ENCODE measurements at regions not wholly inside any gene's neighbourhood (a gene's known extent, or its start where the extent isn't known, plus 50 kb on each side); places are given as distances from the start of the nearest gene placed in this dataset.
"Not testable (repeated sequence)": the region's sequence is repeated elsewhere in the genome, so short reads cannot be mapped to it uniquely, and the experiment has no call there.

DNA sequence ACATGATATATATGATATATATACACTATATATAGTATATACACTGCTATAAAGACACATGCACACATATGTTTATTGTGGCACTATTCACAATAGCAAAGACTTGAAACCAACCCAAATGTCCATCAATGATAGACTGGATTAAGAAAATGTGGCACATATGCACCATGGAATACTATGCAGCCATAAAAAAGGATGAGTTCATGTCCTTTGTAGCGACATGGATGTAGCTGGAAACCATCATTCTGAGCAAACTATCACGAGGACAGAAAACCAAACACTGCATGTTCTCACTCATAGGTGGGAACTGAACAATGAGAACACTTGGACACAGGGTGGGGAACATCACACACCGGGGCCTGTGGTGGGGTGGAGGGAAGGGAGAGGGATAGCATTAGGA is 190.3 kb upstream of the BET1 start:
- not testable (repeated sequence) for H3K36me3 Mint-ChIP-seq (ENCODE audit: low read depth); H4K20me1 ChIP-seq (replicated peaks; ENCODE audit: insufficient read depth); H3K4me3 Mint-ChIP-seq; H3K27me3 Mint-ChIP-seq (ENCODE audit: insufficient read depth, low read depth, poor library complexity); H3K27me3 ChIP-seq (ENCODE audit: insufficient read depth); H3K79me2 ChIP-seq (replicated peaks; ENCODE audit: insufficient read depth); H2AFZ ChIP-seq; H3K9me2 ChIP-seq (ENCODE audit: insufficient read depth); ATAC-seq; H3K9me3 Mint-ChIP-seq; H3K4me3 ChIP-seq; H3F3A ChIP-seq (replicated peaks; ENCODE audit: low read depth); H3K27ac Mint-ChIP-seq; H3K4me1 ChIP-seq (ENCODE audit: insufficient read depth); H3K36me3 ChIP-seq (ENCODE audit: insufficient read depth); DNase-seq (ENCODE audit: low spot score); H3K4me2 ChIP-seq; H3K27ac ChIP-seq (ENCODE audit: low read depth)
- peaks cover 11% of the 10 kb centered on the region for H3K4me1 Mint-ChIP-seq

DNA sequence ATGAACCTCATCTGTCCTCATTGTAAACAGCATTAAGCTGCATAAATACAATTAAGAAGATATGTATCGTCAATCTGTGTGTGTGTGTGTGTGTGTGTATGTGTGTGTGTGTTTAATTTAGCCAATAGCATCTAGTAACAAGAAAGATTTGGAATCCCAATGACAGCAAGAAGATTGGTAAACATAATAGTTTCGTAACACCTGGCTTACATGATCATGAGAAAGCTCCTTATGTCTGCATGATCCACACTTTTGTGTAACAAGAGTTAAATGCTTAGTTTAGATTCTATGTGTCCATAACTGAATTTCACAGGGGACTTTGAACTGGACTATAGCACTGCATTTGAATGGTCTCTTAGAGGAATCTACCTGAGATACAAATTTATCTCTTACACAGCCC is 191.0 kb upstream of the BET1 start:
- no peaks in the 10 kb centered on the region for H3F3A ChIP-seq (replicated peaks; ENCODE audit: low read depth)
- no peak overlapping the region for H3K27ac ChIP-seq (ENCODE audit: low read depth)
- no peaks in the 10 kb centered on the region for H3K36me3 ChIP-seq (ENCODE audit: insufficient read depth)
- H2AFZ ChIP-seq: no peak overlapping the region
- Mint-ChIP-seq H3K9me3 (no peaks in the 10 kb centered on the region; the same call in 2 of the 3 replicates), H3K4me1 (peaks cover 8% of the 10 kb centered on the region), H3K36me3 (ENCODE audit: low read depth) (peaks cover 5% of the 10 kb centered on the region; the same call in 2 of the 3 replicates), H3K27ac (no peak overlapping the region), H3K27me3 (ENCODE audit: insufficient read depth, low read depth, poor library complexity) (no peaks in the 10 kb centered on the region), H3K4me3 (no peak overlapping the region)
- H3K4me2 ChIP-seq: no peak overlapping the region
- H3K79me2 ChIP-seq (replicated peaks; ENCODE audit: insufficient read depth): no peaks in the 10 kb centered on the region
- H4K20me1 ChIP-seq (replicated peaks; ENCODE audit: insufficient read depth): no peaks in the 10 kb centered on the region
- no peak for DNase-seq (ENCODE audit: low spot score)
- no peak overlapping the region for H3K4me3 ChIP-seq
- no peak for ATAC-seq
- no peaks in the 10 kb centered on the region for H3K4me1 ChIP-seq (ENCODE audit: insufficient read depth)
- TF ChIP-seq CTCF (conservative IDR thresholded peaks at IDR 0.05; ENCODE audit: low read depth in 2 of 2) (no peak), ZNF114 (CRISPR knock-in tag; IDR thresholded peaks at IDR 0.05) (no peak), ZNF462 (CRISPR knock-in tag; IDR thresholded peaks at IDR 0.05) (no peak), NANOG (IDR thresholded peaks at IDR 0.05; ENCODE audit: borderline replicate concordance) (no peak), EZH2 (IDR thresholded peaks at IDR 0.05; ENCODE audit: low read depth, unreplicated experiment) (no peak)
- no peaks in the 10 kb centered on the region for H3K9me2 ChIP-seq (ENCODE audit: insufficient read depth)
- no peaks in the 10 kb centered on the region for H3K27me3 ChIP-seq (ENCODE audit: insufficient read depth)
